ENCODE measurements at regions not wholly inside any gene's neighbourhood (a gene's known extent, or its start where the extent isn't known, plus 50 kb on each side); places are given as distances from the start of the nearest gene placed in this dataset.

DNA sequence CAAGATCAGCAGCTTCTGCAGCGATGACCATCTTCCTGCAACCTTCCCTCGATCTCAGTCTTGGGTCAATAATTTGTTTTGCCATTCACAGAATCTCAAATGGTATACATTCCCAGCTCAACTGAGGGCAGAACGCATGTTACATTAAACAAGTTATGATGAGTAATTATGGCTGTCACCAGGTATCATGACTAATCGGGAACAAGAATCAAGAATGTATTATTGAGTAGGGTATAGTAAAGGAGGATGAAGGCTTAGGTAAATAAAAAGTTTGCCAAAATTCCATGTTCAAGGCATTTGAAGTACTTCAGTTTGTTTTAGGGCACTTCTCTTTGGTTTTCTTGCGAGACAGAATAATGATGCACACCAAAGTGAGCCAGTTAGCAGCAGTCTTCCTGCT lies 194.1 kb downstream of the SH2D1A start (continued):
- TF ChIP-seq SP2 (IDR thresholded peaks at IDR 0.05; ENCODE audit: low read length) (no peak), SUZ12 (IDR thresholded peaks at IDR 0.05; ENCODE audit: low read length) (no peak)

All from H1 (cell line).